Hepatocyte (in vitro differentiated cells): ENCODE measurements at regions not wholly inside any gene's neighbourhood (a gene's known extent, or its start where the extent isn't known, plus 50 kb on each side); places are given as distances from the start of the nearest gene placed in this dataset.

ENCODE experiments used
- DNase-seq: peaks from one replicate; pipeline ENCODE4 v3.0.0-alpha.2; 2016; ENCODE audit warnings: low spot score
- H2AFZ ChIP-seq: fragments of 200-600 bp; sonication (generic); 2 replicates; pipeline ENCODE4 v1.6.0; 2016; ENCODE audit warnings: antibody characterized with exemption, mild to moderate bottlenecking
- H3K27ac ChIP-seq: fragments of 200-600 bp; sonication (generic); 2 replicates; pipeline ENCODE4 v1.5.1; 2016; ENCODE audit warnings: mild to moderate bottlenecking
- H3K27me3 ChIP-seq: fragments of 200-600 bp; sonication (generic); 2 replicates; pipeline ENCODE4 v1.6.1; 2016
- H3K36me3 ChIP-seq: fragments of 200-600 bp; sonication (generic); replicated peaks from 2 replicates; pipeline ENCODE4 v1.5.1; 2016; ENCODE audit warnings: low read depth; ENCODE audit not compliant: insufficient read depth
- H3K4me1 ChIP-seq: fragments of 200-600 bp; sonication (generic); 2 replicates; pipeline ENCODE4 v1.5.1; 2016; ENCODE audit warnings: mild to moderate bottlenecking, moderate library complexity; ENCODE audit not compliant: insufficient read depth
- H3K4me2 ChIP-seq: fragments of 200-600 bp; sonication (generic); 2 replicates; pipeline ENCODE4 v1.6.0; 2016
- H3K4me3 ChIP-seq: fragments of 200-600 bp; sonication (generic); 2 replicates; pipeline ENCODE4 v1.5.1; 2016; ENCODE audit warnings: mild to moderate bottlenecking
- H3K79me2 ChIP-seq: fragments of 200-600 bp; sonication (generic); 2 replicates; pipeline ENCODE4 v1.6.0; 2017; ENCODE audit warnings: mild to moderate bottlenecking
- H3K9me2 ChIP-seq: fragments of 200-600 bp; sonication (generic); replicated peaks from 2 replicates; pipeline ENCODE4 v1.6.0; 2017; ENCODE audit warnings: mild to moderate bottlenecking; ENCODE audit not compliant: insufficient read depth
- H3K9me3 ChIP-seq: fragments of 200-600 bp; sonication (generic); 2 replicates; pipeline ENCODE4 v1.5.1; 2016; ENCODE audit warnings: low read depth, mild to moderate bottlenecking
- H4K20me1 ChIP-seq: fragments of 200-600 bp; sonication (generic); 2 replicates; pipeline ENCODE4 v1.6.0; 2016; ENCODE audit warnings: mild to moderate bottlenecking; ENCODE audit not compliant: insufficient read depth, poor library complexity, severe bottlenecking
- EZH2 ChIP-seq: fragments of 200-600 bp; sonication (generic); IDR thresholded peaks from 2 replicates; pipeline ENCODE4 v1.6.1; 2016; ENCODE audit warnings: antibody characterized with exemption, mild to moderate bottlenecking, borderline replicate concordance
- EZH2phosphoT487 ChIP-seq: fragments of 200-600 bp; sonication (generic); IDR thresholded peaks from one replicate; pipeline ENCODE4 v1.6.1; 2018; ENCODE audit warnings: antibody characterized with exemption, mild to moderate bottlenecking, low read depth, moderate library complexity; ENCODE audit not compliant: unreplicated experiment, severe bottlenecking
- WGBS: methylation state at CpG from one replicate; pipeline ENCODE4 v1.1.6; 2016; ENCODE audit warnings: low lambda C conversion rate; ENCODE audit errors: missing lambda C conversion rate; 5-methylcytosine and 5-hydroxymethylcytosine counted together
- TF ChIP-seq, protein P1 (sequence below): fragments of 200-600 bp; sonication (generic); IDR thresholded peaks from 2 replicates; pipeline ENCODE4 v1.5.1; 2016; ENCODE audit warnings: antibody characterized with exemption, mild to moderate bottlenecking; ENCODE audit not compliant: poor library complexity

DNA sequence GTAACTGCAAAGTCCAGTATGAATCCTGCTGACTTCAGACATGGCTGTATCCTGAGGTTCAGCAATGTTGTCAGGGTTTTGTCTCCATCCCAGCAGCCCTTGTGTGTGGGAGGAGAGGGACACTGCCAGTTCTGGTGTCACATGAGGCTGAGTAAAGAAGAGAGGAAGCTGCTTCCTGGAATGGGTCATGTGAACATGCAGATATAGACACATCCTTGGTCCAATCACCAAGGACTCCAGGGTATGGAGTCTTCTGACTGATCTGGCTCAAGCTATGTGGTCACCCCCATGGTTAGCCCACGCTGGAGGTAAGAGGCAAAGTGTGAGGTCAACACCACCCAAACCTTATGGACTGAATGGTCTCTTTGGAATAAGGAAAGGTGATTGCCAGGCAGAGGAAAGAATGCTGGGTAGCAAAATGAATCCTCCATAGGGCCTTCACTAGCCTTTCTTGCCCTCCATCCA is 134.4 kb upstream of the SLC1A4 start:
- Histone ChIP-seq H2AFZ (no peak overlapping the region), H3K27me3 (no peaks in the 10 kb centered on the region), H3K36me3 (no peaks in the 10 kb centered on the region), H3K79me2 (no peaks in the 10 kb centered on the region), H3K9me3 (no peaks in the 10 kb centered on the region), H3K4me1 (peaks cover 23% of the 10 kb centered on the region), H3K4me2 (no peak overlapping the region), H3K9me2 (no peaks in the 10 kb centered on the region), H4K20me1 (no peaks in the 10 kb centered on the region), H3K4me3 (no peak overlapping the region), H3K27ac (no peak overlapping the region)
- WGBS: 50% methylated on average over 1 of the region's 1 CpG
- TF ChIP-seq EZH2: no peak
- no peak for TF ChIP-seq EZH2phosphoT487
- DNase-seq: no peak

DNA sequence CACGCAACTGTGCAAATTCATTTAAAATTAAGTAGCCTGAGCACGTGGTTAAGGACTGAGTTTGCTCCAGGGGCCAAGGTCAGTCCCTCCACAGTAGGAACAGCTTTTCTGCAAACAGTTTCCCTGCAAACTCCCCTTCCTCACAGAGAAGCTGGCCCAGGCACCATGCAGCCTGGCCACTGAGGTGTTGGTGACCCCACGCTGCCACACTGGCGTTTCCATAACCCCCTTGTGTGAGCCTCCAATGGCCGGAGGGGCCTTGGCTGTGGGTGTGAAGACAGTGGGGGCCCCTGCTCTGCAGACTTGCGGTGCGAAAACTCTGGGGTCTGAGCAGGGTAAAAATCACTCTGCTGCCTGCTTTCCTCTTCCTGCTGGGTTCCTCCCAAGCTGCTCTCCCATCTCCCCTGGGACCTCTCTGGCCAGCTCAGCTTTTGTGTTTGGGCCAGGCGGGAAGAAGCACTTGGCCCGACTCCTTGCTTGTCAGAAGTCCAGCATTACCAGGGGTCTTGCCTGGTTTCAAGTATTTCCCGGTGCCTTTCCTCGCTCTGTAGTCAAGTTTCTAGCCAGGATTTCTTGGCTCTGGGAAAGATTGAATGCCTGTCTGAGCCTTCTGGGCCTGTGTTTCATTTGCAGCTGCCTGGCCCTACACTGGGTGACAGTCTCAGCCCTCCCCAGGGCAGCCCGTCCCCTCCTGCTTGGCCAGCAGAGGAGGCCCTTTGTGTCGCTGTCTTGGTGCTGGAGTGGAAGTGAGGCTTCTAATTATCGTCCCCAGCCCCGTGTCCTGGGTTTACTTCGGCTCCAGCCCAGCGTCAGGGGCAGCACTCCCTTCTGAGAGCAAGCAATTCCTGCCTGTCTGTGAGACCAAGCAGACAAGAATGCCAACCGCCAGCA is 131.4 kb upstream of the SLC1A4 start:
- 55% methylated on average over 18 of the region's 18 CpGs for WGBS
- no peak overlapping the region for H2AFZ ChIP-seq
- H3K4me1 ChIP-seq: peaks cover 23% of the 10 kb centered on the region
- DNase-seq: peak; percentile 25
- no peaks in the 10 kb centered on the region for H3K27me3 ChIP-seq
- H3K4me3 ChIP-seq: no peak overlapping the region
- H3K4me2 ChIP-seq: peak overlapping the region; percentile 36
- no peaks in the 10 kb centered on the region for H3K36me3 ChIP-seq
- H3K79me2 ChIP-seq: no peaks in the 10 kb centered on the region
- no peak for TF ChIP-seq EZH2phosphoT487
- TF ChIP-seq, protein P1, sequence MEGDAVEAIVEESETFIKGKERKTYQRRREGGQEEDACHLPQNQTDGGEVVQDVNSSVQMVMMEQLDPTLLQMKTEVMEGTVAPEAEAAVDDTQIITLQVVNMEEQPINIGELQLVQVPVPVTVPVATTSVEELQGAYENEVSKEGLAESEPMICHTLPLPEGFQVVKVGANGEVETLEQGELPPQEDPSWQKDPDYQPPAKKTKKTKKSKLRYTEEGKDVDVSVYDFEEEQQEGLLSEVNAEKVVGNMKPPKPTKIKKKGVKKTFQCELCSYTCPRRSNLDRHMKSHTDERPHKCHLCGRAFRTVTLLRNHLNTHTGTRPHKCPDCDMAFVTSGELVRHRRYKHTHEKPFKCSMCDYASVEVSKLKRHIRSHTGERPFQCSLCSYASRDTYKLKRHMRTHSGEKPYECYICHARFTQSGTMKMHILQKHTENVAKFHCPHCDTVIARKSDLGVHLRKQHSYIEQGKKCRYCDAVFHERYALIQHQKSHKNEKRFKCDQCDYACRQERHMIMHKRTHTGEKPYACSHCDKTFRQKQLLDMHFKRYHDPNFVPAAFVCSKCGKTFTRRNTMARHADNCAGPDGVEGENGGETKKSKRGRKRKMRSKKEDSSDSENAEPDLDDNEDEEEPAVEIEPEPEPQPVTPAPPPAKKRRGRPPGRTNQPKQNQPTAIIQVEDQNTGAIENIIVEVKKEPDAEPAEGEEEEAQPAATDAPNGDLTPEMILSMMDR: no peak
- TF ChIP-seq EZH2: no peak
- H3K27ac ChIP-seq: peak overlapping the region; percentile 94
- no peaks in the 10 kb centered on the region for H3K9me2 ChIP-seq
- H3K9me3 ChIP-seq: no peaks in the 10 kb centered on the region
- H4K20me1 ChIP-seq: no peaks in the 10 kb centered on the region

DNA sequence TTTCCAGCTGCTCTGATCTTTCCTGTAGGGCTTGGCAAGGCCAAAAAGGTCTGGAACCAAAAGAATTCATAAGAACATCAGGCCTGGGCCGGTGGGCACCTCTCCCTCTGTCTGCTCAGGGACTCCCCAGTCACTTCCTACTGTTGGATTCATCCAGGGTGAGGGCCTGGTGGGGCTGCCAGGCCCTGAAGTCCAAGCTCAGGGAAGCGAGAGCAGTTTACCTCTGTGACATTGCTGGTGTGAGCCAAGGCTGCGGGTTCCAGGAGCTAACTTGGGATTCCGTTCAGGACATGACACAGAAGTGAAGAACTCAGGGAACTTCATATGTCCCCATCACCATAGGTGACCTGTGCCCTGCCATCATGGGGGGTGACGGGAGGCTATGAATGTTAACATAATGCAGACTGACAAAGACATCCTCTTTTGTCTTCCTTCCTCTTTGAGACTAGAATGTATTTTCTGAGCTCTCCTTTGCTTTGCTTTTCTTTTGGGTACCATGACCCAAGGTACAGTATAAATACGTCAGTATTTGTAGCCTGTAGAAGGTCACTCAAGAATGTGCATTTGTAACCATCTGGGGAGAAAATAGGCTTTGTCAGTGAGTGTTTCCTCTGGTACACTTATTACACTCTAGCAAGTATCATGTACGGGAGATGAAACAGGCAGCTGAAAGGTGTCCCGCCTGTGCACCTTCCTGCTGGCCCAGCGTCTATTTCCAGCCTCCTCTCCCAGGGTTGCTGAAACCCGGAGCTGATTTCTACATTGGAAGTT is 130.5 kb upstream of the SLC1A4 start:
- Histone ChIP-seq H3K9me3 (no peaks in the 10 kb centered on the region), H3K36me3 (no peaks in the 10 kb centered on the region), H3K4me2 (peak overlapping the region; percentile 86), H4K20me1 (no peaks in the 10 kb centered on the region), H3K4me1 (peaks cover 23% of the 10 kb centered on the region), H3K27ac (peak overlapping the region; percentile 94), H3K27me3 (no peaks in the 10 kb centered on the region), H3K79me2 (no peaks in the 10 kb centered on the region), H3K9me2 (no peaks in the 10 kb centered on the region), H2AFZ (peak overlapping the region; percentile 5), H3K4me3 (no peak overlapping the region)
- TF ChIP-seq EZH2 (no peak), EZH2phosphoT487 (no peak)
- TF ChIP-seq, protein P1: no peak
- DNase-seq: no peak
- 52% methylated on average over 10 of the region's 10 CpGs for WGBS
